IPS DF 6.9 (cell line): ENCODE measurements at regions not wholly inside any gene's neighbourhood (a gene's known extent, or its start where the extent isn't known, plus 50 kb on each side); places are given as distances from the start of the nearest gene placed in this dataset.
"Not testable (repeated sequence)": the region's sequence is repeated elsewhere in the genome, so short reads cannot be mapped to it uniquely, and the experiment has no call there.

Experiments used
- DNase-seq: peaks from one replicate; pipeline ENCODE4 v3.0.0-alpha.2; 2013; ENCODE audit warnings: low read depth, low spot score
- H3K27ac ChIP-seq: one replicate; pipeline ENCODE4 v1.5.1; 2013; ENCODE audit warnings: low read length, control low read depth
- H3K27me3 ChIP-seq: 2 replicates; pipeline ENCODE4 v1.6.1; 2013; ENCODE audit warnings: mild to moderate bottlenecking, low read length; ENCODE audit not compliant: control insufficient read depth, insufficient read depth
- H3K36me3 ChIP-seq: 2 replicates; pipeline ENCODE4 v1.6.1; 2013; ENCODE audit warnings: low read length; ENCODE audit not compliant: control insufficient read depth, insufficient read depth
- H3K4me1 ChIP-seq: 2 replicates; pipeline ENCODE4 v1.6.1; 2013; ENCODE audit warnings: low read length; ENCODE audit not compliant: control insufficient read depth, insufficient read depth
- H3K4me3 ChIP-seq: 2 replicates; pipeline ENCODE4 v1.5.1; 2013; ENCODE audit warnings: mild to moderate bottlenecking, low read length
- H3K9me3 ChIP-seq: 2 replicates; pipeline ENCODE4 v1.6.1; 2013; ENCODE audit warnings: low read length, inconsistent platforms; ENCODE audit not compliant: control insufficient read depth, insufficient read depth
- WGBS: extraction: QIAGEN DNeasy Blood & Tissue Kit; methylation state at CpG from one replicate; pipeline ENCODE4 v1.1.7; 2013; ENCODE audit warnings: mixed read lengths, missing lambda C conversion rate; ENCODE audit not compliant: insufficient read length, insufficient coverage; 5-methylcytosine and 5-hydroxymethylcytosine counted together

- no peak overlapping the region for H3K4me3 ChIP-seq
- WGBS, result no CpG with 5 or more reads among the region's 3 CpGs
- no peaks in the 10 kb centered on the region for H3K27me3 ChIP-seq
These were observed 88.6 kb upstream of the SLC35F3 start for GRCh38 chr1:233815865-233816264.

GRCh38 chr1:233816348-233816747 lies 88.1 kb upstream of the SLC35F3 start:
- no peak overlapping the region for H3K27ac ChIP-seq
- no CpG with 5 or more reads among the region's 2 CpGs for WGBS
- H3K9me3 ChIP-seq, result no peaks in the 10 kb centered on the region
- no peak for DNase-seq
- no peaks in the 10 kb centered on the region for H3K27me3 ChIP-seq
- H3K4me3 ChIP-seq, result no peak overlapping the region
- H3K4me1 ChIP-seq, result no peaks in the 10 kb centered on the region
- no peaks in the 10 kb centered on the region for H3K36me3 ChIP-seq

More at GRCh38 chr1:233815865-233816264, 88.6 kb upstream of the SLC35F3 start:
- DNase-seq, result no peak
- Histone ChIP-seq H3K4me1 (no peaks in the 10 kb centered on the region), H3K36me3 (no peaks in the 10 kb centered on the region), H3K27ac (no peak overlapping the region), H3K9me3 (no peaks in the 10 kb centered on the region)

DNA sequence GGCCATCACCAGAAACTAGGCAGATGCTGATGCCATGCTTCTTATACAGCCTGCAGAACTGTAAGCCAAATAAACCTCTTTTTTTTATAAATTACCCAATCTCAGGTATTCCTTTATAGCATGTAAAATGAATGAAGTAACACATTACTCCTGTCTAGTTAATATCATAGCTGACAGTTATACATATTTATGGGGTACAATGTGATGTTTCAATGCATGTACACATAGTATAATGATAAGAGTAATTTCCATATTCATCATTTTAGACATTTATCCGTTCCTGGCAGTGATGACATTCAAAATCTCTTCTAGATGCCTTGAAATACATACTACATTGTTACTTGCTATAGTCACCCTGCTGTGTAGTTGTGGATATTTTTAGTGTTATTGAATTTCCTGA lies 85.4 kb upstream of the SLC35F3 start:
- Histone ChIP-seq H3K36me3 (no peaks in the 10 kb centered on the region), H3K4me1 (no peaks in the 10 kb centered on the region), H3K4me3 (no peak overlapping the region), H3K27ac (no peak overlapping the region), H3K9me3 (no peaks in the 10 kb centered on the region), H3K27me3 (no peaks in the 10 kb centered on the region)
- no peak for DNase-seq
- no CpG with 5 or more reads among the region's 1 CpG for WGBS

- not testable (repeated sequence) for DNase-seq, H3K27ac ChIP-seq
- no CpG with 5 or more reads among the region's 2 CpGs for WGBS
These were observed 80.3 kb upstream of the SLC35F3 start for GRCh38 chr1:233824179-233824578.

DNA sequence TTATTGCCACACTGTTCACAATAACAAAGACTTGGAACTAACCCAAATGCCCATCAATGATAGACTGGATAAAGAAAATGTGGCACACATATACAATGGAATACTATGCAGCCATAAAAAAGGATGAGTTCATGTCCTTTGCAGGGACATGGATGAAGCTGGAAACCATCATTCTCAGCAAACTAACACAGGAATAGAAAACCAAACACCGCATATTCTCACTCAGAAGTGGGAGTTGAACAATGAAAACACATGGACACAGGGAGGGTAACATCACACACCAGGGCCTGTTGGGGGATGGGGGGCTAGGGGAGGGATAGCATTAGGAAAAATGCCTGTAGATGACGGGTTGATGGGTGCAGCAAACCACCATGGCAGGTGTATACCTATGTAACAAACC lies 76.5 kb upstream of the SLC35F3 start:
- H3K4me1 ChIP-seq, H3K4me3 ChIP-seq, DNase-seq, H3K27me3 ChIP-seq, H3K36me3 ChIP-seq, H3K9me3 ChIP-seq, H3K27ac ChIP-seq: not testable (repeated sequence)
- no CpG with 5 or more reads among the region's 2 CpGs for WGBS

More at GRCh38 chr1:233824179-233824578, 80.3 kb upstream of the SLC35F3 start:
- not testable (repeated sequence) for H3K27me3 ChIP-seq, H3K4me3 ChIP-seq, H3K9me3 ChIP-seq, H3K36me3 ChIP-seq, H3K4me1 ChIP-seq

DNA sequence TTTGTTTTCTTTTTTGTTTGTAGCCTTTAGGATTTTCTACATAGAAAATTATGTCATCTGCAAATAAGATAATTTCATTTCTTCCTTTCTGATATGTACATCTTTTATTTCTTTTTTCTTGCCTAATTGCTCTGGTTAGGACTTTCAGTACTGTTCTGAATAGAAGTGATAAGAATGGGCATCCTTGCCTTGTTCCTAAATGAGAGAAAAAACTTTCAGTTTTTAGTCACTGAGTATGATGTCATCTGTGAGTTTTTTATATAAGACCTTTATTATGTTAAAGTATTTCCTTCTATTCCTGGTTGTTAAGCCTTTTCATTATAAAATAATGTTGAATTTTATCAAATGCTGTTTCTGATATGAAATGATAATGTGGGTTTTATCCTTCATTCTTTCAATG lies 76.0 kb upstream of the SLC35F3 start:
- H3K27me3 ChIP-seq, result no peaks in the 10 kb centered on the region
- H3K36me3 ChIP-seq, result no peaks in the 10 kb centered on the region

DNA sequence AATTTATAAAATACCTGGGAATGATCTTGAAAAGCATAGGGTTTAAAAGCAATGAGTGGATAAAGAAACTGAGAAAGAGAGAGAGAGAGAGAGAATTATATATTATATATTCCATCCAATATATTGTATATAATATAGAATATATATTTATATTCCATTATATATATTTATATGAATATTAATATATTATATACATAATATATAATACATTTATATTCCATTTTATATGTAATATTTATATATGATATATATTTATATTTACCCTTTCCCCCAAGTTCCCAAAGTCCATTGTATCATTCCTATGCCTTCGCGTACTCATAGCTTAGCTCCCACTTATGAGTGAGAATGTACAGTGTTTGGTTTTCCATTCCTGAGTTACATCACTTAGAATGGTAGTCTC lies 69.9 kb upstream of the SLC35F3 start:
- WGBS, result no CpG with 5 or more reads among the region's 2 CpGs
- Histone ChIP-seq H3K9me3 (no peaks in the 10 kb centered on the region), H3K4me3 (no peak overlapping the region), H3K27ac (no peak overlapping the region), H3K4me1 (no peaks in the 10 kb centered on the region), H3K27me3 (no peaks in the 10 kb centered on the region), H3K36me3 (no peaks in the 10 kb centered on the region)
- no peak for DNase-seq

More for the DNA sequence above, 76.0 kb upstream of the SLC35F3 start:
- H3K9me3 ChIP-seq, result no peaks in the 10 kb centered on the region
- DNase-seq, result no peak
- no peaks in the 10 kb centered on the region for H3K4me1 ChIP-seq
- H3K27ac ChIP-seq, result no peak overlapping the region
- no peak overlapping the region for H3K4me3 ChIP-seq

- WGBS, result no CpG with 5 or more reads among the region's 4 CpGs
- H3K4me3 ChIP-seq, H3K9me3 ChIP-seq, DNase-seq, H3K27ac ChIP-seq, H3K4me1 ChIP-seq, H3K36me3 ChIP-seq, H3K27me3 ChIP-seq: not testable (repeated sequence)
These were observed 66.3 kb upstream of the SLC35F3 start for GRCh38 chr1:233838207-233838606.

GRCh38 chr1:233843525-233844204 lies 60.8 kb upstream of the SLC35F3 start:
- no peak for DNase-seq
- H3K4me3 ChIP-seq, result no peak overlapping the region
- no CpG with 5 or more reads among the region's 9 CpGs for WGBS
- H3K27me3 ChIP-seq, result no peaks in the 10 kb centered on the region
- no peaks in the 10 kb centered on the region for H3K9me3 ChIP-seq
- no peaks in the 10 kb centered on the region for H3K36me3 ChIP-seq
- no peaks in the 10 kb centered on the region for H3K4me1 ChIP-seq
- no peak overlapping the region for H3K27ac ChIP-seq

- H3K9me3 ChIP-seq, result no peaks in the 10 kb centered on the region
- no peaks in the 10 kb centered on the region for H3K36me3 ChIP-seq
- WGBS, result no CpG with 5 or more reads among the region's 2 CpGs
- DNase-seq, result no peak
- H3K27ac ChIP-seq, result no peak overlapping the region
- H3K4me1 ChIP-seq, result no peaks in the 10 kb centered on the region
- no peak overlapping the region for H3K4me3 ChIP-seq
- H3K27me3 ChIP-seq, result no peaks in the 10 kb centered on the region
These were observed 60.2 kb upstream of the SLC35F3 start for GRCh38 chr1:233844275-233844674.

DNA sequence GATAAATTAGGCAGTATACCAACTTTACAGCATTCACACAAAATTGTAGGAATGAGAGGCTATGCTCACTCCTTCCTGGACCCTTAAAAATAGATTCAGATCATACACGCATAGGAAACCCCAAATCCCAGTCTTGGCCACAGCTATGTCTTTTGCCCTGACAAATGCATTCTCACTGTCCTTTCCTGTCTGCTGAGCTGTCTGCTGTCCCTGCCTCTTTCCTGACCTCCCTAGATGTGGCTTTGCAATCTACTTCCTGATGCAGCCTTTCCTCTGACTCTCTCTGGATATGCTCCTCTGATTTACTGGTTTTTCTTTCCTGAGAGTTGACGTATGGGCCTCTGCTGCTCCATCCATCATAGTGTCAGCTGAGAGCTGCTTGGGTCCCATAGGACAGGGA lies 59.8 kb upstream of the SLC35F3 start:
- Histone ChIP-seq H3K4me1 (no peaks in the 10 kb centered on the region), H3K9me3 (no peaks in the 10 kb centered on the region), H3K27me3 (no peaks in the 10 kb centered on the region), H3K4me3 (no peak overlapping the region), H3K36me3 (no peaks in the 10 kb centered on the region), H3K27ac (no peak overlapping the region)
- no peak for DNase-seq
- WGBS, result no CpG with 5 or more reads among the region's 2 CpGs
